Ovary (tissue), 3 donors: ENCODE measurements at regions not wholly inside any gene's neighbourhood (a gene's known extent, or its start where the extent isn't known, plus 50 kb on each side); places are given as distances from the start of the nearest gene placed in this dataset.

Experiments used
- EP300 ChIP-seq: sonication (generic); formaldehyde crosslinking; IDR thresholded peaks from one replicate; pipeline ENCODE4 v1.6.1; 2017; ENCODE audit warnings: antibody characterized with exemption
- POLR2A ChIP-seq: fragments of 450-650 bp; IDR thresholded peaks from one replicate; pipeline ENCODE4 v1.6.1; 2017; ENCODE audit warnings: antibody characterized with exemption, mild to moderate bottlenecking, moderate library complexity
- TF ChIP-seq, protein P1 (sequence below), 3 donors: fragments of 450-650 bp in 2 of 3; fragments of 200-600 bp in 1 of 3; IDR thresholded peaks; one replicate each; pipeline versions ENCODE4 v1.5.1 to v1.8.0; 2016 to 2022; ENCODE audit warnings: antibody characterized with exemption in 3 of 3, mild to moderate bottlenecking in 1 of 3
- donor health status: DM: no; HTN: no; CAD: no.

DNA sequence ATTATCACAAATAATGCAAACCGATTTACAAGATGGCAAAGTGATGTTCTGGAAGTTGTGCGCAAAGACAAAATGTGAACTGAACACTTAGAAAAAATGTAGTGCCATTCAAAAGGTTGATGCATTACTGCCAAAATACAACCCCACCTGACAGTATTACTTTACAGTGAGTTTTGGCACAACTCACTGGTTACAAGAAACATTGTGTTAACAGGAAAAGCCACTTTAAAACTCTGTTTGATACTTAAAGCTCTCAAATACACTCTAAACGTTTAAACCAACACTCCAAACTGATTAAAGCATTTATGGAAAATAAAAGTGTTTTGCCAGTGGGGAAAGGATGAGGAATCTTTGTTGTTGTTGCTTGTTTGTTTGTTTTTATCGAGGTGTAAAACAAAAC, 173.4 kb upstream of the SATB2 start:
- TF ChIP-seq POLR2A = no peak
- TF ChIP-seq, protein P1, sequence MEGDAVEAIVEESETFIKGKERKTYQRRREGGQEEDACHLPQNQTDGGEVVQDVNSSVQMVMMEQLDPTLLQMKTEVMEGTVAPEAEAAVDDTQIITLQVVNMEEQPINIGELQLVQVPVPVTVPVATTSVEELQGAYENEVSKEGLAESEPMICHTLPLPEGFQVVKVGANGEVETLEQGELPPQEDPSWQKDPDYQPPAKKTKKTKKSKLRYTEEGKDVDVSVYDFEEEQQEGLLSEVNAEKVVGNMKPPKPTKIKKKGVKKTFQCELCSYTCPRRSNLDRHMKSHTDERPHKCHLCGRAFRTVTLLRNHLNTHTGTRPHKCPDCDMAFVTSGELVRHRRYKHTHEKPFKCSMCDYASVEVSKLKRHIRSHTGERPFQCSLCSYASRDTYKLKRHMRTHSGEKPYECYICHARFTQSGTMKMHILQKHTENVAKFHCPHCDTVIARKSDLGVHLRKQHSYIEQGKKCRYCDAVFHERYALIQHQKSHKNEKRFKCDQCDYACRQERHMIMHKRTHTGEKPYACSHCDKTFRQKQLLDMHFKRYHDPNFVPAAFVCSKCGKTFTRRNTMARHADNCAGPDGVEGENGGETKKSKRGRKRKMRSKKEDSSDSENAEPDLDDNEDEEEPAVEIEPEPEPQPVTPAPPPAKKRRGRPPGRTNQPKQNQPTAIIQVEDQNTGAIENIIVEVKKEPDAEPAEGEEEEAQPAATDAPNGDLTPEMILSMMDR (IDR thresholded peaks at IDR 0.05) = no peak
- TF ChIP-seq EP300 = no peak
